ENCODE measurements at regions not wholly inside any gene's neighbourhood (a gene's known extent, or its start where the extent isn't known, plus 50 kb on each side); places are given as distances from the start of the nearest gene placed in this dataset.

GRCh38 chr12:93104535-93104934 is 175.4 kb upstream of the EEA1 start:
- TF ChIP-seq CTCF (conservative IDR thresholded peaks at IDR 0.05; ENCODE audit: low read depth in 2 of 2) (no peak), POLR2AphosphoS5 (IDR thresholded peaks at IDR 0.05; ENCODE audit: low read depth) (no peak), EZH2 (IDR thresholded peaks at IDR 0.05; ENCODE audit: low read depth, unreplicated experiment) (no peak), REST (IDR thresholded peaks at IDR 0.05; ENCODE audit: unreplicated experiment) (no peak), ZNF462 (CRISPR knock-in tag; IDR thresholded peaks at IDR 0.05) (no peak), EZH2phosphoT487 (IDR thresholded peaks at IDR 0.05; ENCODE audit: unreplicated experiment) (no peak), JUNB (IDR thresholded peaks at IDR 0.05; ENCODE audit: unreplicated experiment) (no peak), CREB1 (CRISPR knock-in tag; IDR thresholded peaks at IDR 0.05; ENCODE audit: low read depth) (no peak), ZNF114 (CRISPR knock-in tag; IDR thresholded peaks at IDR 0.05) (no peak), STAT1 (IDR thresholded peaks at IDR 0.05; ENCODE audit: unreplicated experiment) (no peak), ZNF331 (CRISPR knock-in tag; IDR thresholded peaks at IDR 0.05; ENCODE audit: low read depth) (no peak), ETS1 (IDR thresholded peaks at IDR 0.05) (no peak)
